GM23338 (cell line): ENCODE measurements at regions not wholly inside any gene's neighbourhood (a gene's known extent, or its start where the extent isn't known, plus 50 kb on each side); places are given as distances from the start of the nearest gene placed in this dataset.

ENCODE experiments used
- ATAC-seq: fragments of 200-7000 bp; cut with Tn5 transposase; 3 replicates; pipeline ENCODE4 v1.9.1; 2020
- DNase-seq: peaks from one replicate; pipeline ENCODE4 v3.0.0-alpha.2; 2015; ENCODE audit warnings: low spot score
- H2AFZ ChIP-seq: fragments of 200-600 bp; sonication (generic); 2 replicates; pipeline ENCODE4 v1.8.0; 2016; ENCODE audit warnings: antibody characterized with exemption, mild to moderate bottlenecking, moderate library complexity
- H3F3A ChIP-seq: fragments of 200-600 bp; sonication (generic); replicated peaks from 2 replicates; pipeline ENCODE4 v1.8.0; 2017; ENCODE audit warnings: antibody characterized with exemption, mixed run types, low read depth
- H3K27ac ChIP-seq: fragments of 200-600 bp; sonication (generic); 2 replicates; pipeline ENCODE4 v1.6.1; 2016; ENCODE audit warnings: low read depth
- H3K27me3 ChIP-seq: fragments of 200-600 bp; sonication (generic); 2 replicates; pipeline ENCODE4 v1.8.0; 2016; ENCODE audit warnings: mild to moderate bottlenecking, mixed run types, moderate library complexity; ENCODE audit not compliant: insufficient read depth
- H3K36me3 ChIP-seq: fragments of 200-600 bp; sonication (generic); 2 replicates; pipeline ENCODE4 v1.8.0; 2016; ENCODE audit warnings: mild to moderate bottlenecking; ENCODE audit not compliant: insufficient read depth
- H3K4me1 ChIP-seq: fragments of 200-600 bp; sonication (generic); 2 replicates; pipeline ENCODE4 v1.8.0; 2016; ENCODE audit warnings: mild to moderate bottlenecking, moderate library complexity; ENCODE audit not compliant: insufficient read depth
- H3K4me2 ChIP-seq: fragments of 200-600 bp; sonication (generic); 2 replicates; pipeline ENCODE4 v1.7.1; 2017; ENCODE audit warnings: mixed run types
- H3K4me3 ChIP-seq: fragments of 200-600 bp; sonication (generic); 2 replicates; pipeline ENCODE4 v1.6.1; 2016; ENCODE audit warnings: mixed run types
- H3K79me2 ChIP-seq: fragments of 200-600 bp; sonication (generic); replicated peaks from 2 replicates; pipeline ENCODE4 v1.8.0; 2017; ENCODE audit warnings: mild to moderate bottlenecking; ENCODE audit not compliant: insufficient read depth
- H3K9me2 ChIP-seq: fragments of 200-600 bp; sonication (generic); 2 replicates; pipeline ENCODE4 v1.8.0; 2017; ENCODE audit not compliant: insufficient read depth
- H4K20me1 ChIP-seq: fragments of 200-600 bp; sonication (generic); replicated peaks from 2 replicates; pipeline ENCODE4 v1.8.0; 2017; ENCODE audit warnings: mild to moderate bottlenecking; ENCODE audit not compliant: insufficient read depth
- H3K27ac Mint-ChIP-seq: 2 replicates; pipeline ENCODE4 v1.8.0; 2020; ENCODE audit warnings: inconsistent platforms, mild to moderate bottlenecking, moderate library complexity, mixed read lengths
- H3K27me3 Mint-ChIP-seq: 3 replicates; pipeline ENCODE4 v1.8.0; 2022; ENCODE audit warnings: low read depth, mild to moderate bottlenecking, moderate library complexity, mixed read lengths, inconsistent platforms; ENCODE audit not compliant: insufficient read depth, poor library complexity
- H3K36me3 Mint-ChIP-seq: 3 replicates; pipeline ENCODE4 v1.8.0; 2021; ENCODE audit warnings: low read depth, mild to moderate bottlenecking, inconsistent platforms, moderate library complexity, mixed read lengths
- H3K4me1 Mint-ChIP-seq: 3 replicates; pipeline ENCODE4 v1.8.0; 2020; ENCODE audit warnings: mild to moderate bottlenecking, inconsistent platforms, mixed read lengths
- H3K4me3 Mint-ChIP-seq: 3 replicates; pipeline ENCODE4 v1.8.0; 2021; ENCODE audit warnings: moderate library complexity, mild to moderate bottlenecking, inconsistent platforms, mixed read lengths
- H3K9me3 Mint-ChIP-seq: 3 replicates; pipeline ENCODE4 v1.8.0; 2020; ENCODE audit warnings: moderate library complexity, mild to moderate bottlenecking, inconsistent platforms, mixed read lengths
- CREB1 ChIP-seq: fragments of 250-450 bp; sonication (Bioruptor Pico); IDR thresholded peaks from 2 replicates; pipeline ENCODE4 v1.5.0; 2020; ENCODE audit warnings: low read depth, mild to moderate bottlenecking, moderate library complexity
- EZH2 ChIP-seq: fragments of 200-600 bp; sonication (generic); IDR thresholded peaks from one replicate; pipeline ENCODE4 v1.8.0; 2017; ENCODE audit warnings: antibody characterized with exemption, mild to moderate bottlenecking, low read depth; ENCODE audit not compliant: unreplicated experiment
- EZH2phosphoT487 ChIP-seq: fragments of 200-600 bp; sonication (generic); IDR thresholded peaks from one replicate; pipeline ENCODE4 v1.8.1; 2018; ENCODE audit warnings: antibody characterized with exemption; ENCODE audit not compliant: unreplicated experiment
- JUNB ChIP-seq: IDR thresholded peaks from one replicate; pipeline ENCODE4 v1.6.1; 2016; ENCODE audit warnings: antibody characterized with exemption; ENCODE audit not compliant: unreplicated experiment
- NANOG ChIP-seq: IDR thresholded peaks from 2 replicates; pipeline ENCODE4 v1.6.1; 2016; ENCODE audit warnings: antibody characterized with exemption, borderline replicate concordance
- POLR2AphosphoS5 ChIP-seq: IDR thresholded peaks from 2 replicates; pipeline ENCODE4 v1.6.1; 2016; ENCODE audit warnings: antibody characterized with exemption, low read depth
- STAT1 ChIP-seq: IDR thresholded peaks from one replicate; pipeline ENCODE4 v1.6.1; 2016; ENCODE audit warnings: antibody characterized with exemption; ENCODE audit not compliant: unreplicated experiment
- ZNF114 ChIP-seq: fragments of 250-450 bp; sonication (Bioruptor Pico); IDR thresholded peaks from 2 replicates; pipeline ENCODE4 v1.5.0; 2020; ENCODE audit warnings: mild to moderate bottlenecking, moderate library complexity
- ZNF331 ChIP-seq: fragments of 250-450 bp; sonication (Bioruptor Pico); IDR thresholded peaks from 2 replicates; pipeline ENCODE4 v1.5.0; 2020; ENCODE audit warnings: low read depth, mild to moderate bottlenecking, moderate library complexity
- TF ChIP-seq, protein P1 (sequence below): IDR thresholded peaks from 2 replicates; pipeline ENCODE4 v1.6.1; 2016; ENCODE audit warnings: antibody characterized with exemption
- TF ChIP-seq, protein P2 (sequence below), 2 experiments: fragments of 200-600 bp in 1 of 2; sonication (generic) in 1 of 2; conservative IDR thresholded peaks; 2 replicates each; pipeline versions ENCODE4 v1.5.1 to v1.6.1; 2016 to 2017; ENCODE audit warnings: antibody characterized with exemption in 2 of 2, low read depth in 2 of 2, mild to moderate bottlenecking in 2 of 2, moderate library complexity in 1 of 2
- TF ChIP-seq, protein P3 (sequence below): fragments of 250-450 bp; sonication (Bioruptor Pico); IDR thresholded peaks from 2 replicates; pipeline ENCODE4 v1.5.0; 2020; ENCODE audit warnings: mild to moderate bottlenecking, moderate library complexity
- TF ChIP-seq, protein P4 (sequence below): IDR thresholded peaks from one replicate; pipeline ENCODE4 v1.6.1; 2018; ENCODE audit warnings: antibody characterized with exemption; ENCODE audit not compliant: unreplicated experiment

DNA sequence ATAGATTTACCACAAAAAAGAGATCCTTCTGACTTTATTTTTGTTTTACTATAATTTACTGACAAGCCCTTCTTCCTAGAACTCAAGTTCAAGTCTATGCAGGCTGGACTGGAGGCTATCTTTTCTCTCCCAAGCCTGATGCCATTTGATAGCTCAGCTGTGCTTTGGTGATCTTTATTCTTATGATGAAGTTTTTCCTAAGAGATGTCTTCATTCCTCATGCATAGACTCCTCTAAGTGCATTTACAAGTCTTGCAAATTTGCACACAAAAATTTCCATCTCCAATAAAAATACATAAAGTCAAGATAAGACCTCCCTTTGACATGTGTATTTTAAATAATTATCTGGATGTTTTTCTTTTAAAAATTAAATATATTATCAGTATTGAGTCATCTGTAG is 167.4 kb upstream of the ETAA1 start:
- Histone ChIP-seq H3K4me1 (no peaks in the 10 kb centered on the region), H4K20me1 (no peaks in the 10 kb centered on the region), H3K4me3 (no peak overlapping the region), H3F3A (no peaks in the 10 kb centered on the region), H3K36me3 (no peaks in the 10 kb centered on the region), H3K27ac (no peak overlapping the region), H3K79me2 (no peaks in the 10 kb centered on the region), H3K9me2 (0 out of 2 replicates have a peak, but pooled peaks cover 3% of the 10 kb centered on the region), H3K4me2 (no peak overlapping the region), H3K27me3 (no peaks in the 10 kb centered on the region), H2AFZ (no peak overlapping the region)
- peaks cover 5% of the 10 kb centered on the region; the same call in 1 of the 3 replicates for H3K9me3 Mint-ChIP-seq
- no peak overlapping the region for H3K4me3 Mint-ChIP-seq
- ATAC-seq (no peak), DNase-seq (no peak)
- no peak overlapping the region for H3K27ac Mint-ChIP-seq
- H3K36me3 Mint-ChIP-seq, result no peaks in the 10 kb centered on the region
- H3K27me3 Mint-ChIP-seq, result no peaks in the 10 kb centered on the region
- TF ChIP-seq, protein P1, sequence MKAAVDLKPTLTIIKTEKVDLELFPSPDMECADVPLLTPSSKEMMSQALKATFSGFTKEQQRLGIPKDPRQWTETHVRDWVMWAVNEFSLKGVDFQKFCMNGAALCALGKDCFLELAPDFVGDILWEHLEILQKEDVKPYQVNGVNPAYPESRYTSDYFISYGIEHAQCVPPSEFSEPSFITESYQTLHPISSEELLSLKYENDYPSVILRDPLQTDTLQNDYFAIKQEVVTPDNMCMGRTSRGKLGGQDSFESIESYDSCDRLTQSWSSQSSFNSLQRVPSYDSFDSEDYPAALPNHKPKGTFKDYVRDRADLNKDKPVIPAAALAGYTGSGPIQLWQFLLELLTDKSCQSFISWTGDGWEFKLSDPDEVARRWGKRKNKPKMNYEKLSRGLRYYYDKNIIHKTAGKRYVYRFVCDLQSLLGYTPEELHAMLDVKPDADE, result no peak
- TF ChIP-seq ZNF114 (no peak), POLR2AphosphoS5 (no peak), STAT1 (no peak), NANOG (no peak), EZH2phosphoT487 (no peak), ZNF331 (CRISPR knock-in tag) (no peak), JUNB (no peak), EZH2 (no peak), CREB1 (no peak)
- TF ChIP-seq, protein P2, sequence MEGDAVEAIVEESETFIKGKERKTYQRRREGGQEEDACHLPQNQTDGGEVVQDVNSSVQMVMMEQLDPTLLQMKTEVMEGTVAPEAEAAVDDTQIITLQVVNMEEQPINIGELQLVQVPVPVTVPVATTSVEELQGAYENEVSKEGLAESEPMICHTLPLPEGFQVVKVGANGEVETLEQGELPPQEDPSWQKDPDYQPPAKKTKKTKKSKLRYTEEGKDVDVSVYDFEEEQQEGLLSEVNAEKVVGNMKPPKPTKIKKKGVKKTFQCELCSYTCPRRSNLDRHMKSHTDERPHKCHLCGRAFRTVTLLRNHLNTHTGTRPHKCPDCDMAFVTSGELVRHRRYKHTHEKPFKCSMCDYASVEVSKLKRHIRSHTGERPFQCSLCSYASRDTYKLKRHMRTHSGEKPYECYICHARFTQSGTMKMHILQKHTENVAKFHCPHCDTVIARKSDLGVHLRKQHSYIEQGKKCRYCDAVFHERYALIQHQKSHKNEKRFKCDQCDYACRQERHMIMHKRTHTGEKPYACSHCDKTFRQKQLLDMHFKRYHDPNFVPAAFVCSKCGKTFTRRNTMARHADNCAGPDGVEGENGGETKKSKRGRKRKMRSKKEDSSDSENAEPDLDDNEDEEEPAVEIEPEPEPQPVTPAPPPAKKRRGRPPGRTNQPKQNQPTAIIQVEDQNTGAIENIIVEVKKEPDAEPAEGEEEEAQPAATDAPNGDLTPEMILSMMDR (conservative IDR thresholded peaks at IDR 0.05; ENCODE audit: low read depth in 2 of 2), result no peak
- TF ChIP-seq, protein P3, sequence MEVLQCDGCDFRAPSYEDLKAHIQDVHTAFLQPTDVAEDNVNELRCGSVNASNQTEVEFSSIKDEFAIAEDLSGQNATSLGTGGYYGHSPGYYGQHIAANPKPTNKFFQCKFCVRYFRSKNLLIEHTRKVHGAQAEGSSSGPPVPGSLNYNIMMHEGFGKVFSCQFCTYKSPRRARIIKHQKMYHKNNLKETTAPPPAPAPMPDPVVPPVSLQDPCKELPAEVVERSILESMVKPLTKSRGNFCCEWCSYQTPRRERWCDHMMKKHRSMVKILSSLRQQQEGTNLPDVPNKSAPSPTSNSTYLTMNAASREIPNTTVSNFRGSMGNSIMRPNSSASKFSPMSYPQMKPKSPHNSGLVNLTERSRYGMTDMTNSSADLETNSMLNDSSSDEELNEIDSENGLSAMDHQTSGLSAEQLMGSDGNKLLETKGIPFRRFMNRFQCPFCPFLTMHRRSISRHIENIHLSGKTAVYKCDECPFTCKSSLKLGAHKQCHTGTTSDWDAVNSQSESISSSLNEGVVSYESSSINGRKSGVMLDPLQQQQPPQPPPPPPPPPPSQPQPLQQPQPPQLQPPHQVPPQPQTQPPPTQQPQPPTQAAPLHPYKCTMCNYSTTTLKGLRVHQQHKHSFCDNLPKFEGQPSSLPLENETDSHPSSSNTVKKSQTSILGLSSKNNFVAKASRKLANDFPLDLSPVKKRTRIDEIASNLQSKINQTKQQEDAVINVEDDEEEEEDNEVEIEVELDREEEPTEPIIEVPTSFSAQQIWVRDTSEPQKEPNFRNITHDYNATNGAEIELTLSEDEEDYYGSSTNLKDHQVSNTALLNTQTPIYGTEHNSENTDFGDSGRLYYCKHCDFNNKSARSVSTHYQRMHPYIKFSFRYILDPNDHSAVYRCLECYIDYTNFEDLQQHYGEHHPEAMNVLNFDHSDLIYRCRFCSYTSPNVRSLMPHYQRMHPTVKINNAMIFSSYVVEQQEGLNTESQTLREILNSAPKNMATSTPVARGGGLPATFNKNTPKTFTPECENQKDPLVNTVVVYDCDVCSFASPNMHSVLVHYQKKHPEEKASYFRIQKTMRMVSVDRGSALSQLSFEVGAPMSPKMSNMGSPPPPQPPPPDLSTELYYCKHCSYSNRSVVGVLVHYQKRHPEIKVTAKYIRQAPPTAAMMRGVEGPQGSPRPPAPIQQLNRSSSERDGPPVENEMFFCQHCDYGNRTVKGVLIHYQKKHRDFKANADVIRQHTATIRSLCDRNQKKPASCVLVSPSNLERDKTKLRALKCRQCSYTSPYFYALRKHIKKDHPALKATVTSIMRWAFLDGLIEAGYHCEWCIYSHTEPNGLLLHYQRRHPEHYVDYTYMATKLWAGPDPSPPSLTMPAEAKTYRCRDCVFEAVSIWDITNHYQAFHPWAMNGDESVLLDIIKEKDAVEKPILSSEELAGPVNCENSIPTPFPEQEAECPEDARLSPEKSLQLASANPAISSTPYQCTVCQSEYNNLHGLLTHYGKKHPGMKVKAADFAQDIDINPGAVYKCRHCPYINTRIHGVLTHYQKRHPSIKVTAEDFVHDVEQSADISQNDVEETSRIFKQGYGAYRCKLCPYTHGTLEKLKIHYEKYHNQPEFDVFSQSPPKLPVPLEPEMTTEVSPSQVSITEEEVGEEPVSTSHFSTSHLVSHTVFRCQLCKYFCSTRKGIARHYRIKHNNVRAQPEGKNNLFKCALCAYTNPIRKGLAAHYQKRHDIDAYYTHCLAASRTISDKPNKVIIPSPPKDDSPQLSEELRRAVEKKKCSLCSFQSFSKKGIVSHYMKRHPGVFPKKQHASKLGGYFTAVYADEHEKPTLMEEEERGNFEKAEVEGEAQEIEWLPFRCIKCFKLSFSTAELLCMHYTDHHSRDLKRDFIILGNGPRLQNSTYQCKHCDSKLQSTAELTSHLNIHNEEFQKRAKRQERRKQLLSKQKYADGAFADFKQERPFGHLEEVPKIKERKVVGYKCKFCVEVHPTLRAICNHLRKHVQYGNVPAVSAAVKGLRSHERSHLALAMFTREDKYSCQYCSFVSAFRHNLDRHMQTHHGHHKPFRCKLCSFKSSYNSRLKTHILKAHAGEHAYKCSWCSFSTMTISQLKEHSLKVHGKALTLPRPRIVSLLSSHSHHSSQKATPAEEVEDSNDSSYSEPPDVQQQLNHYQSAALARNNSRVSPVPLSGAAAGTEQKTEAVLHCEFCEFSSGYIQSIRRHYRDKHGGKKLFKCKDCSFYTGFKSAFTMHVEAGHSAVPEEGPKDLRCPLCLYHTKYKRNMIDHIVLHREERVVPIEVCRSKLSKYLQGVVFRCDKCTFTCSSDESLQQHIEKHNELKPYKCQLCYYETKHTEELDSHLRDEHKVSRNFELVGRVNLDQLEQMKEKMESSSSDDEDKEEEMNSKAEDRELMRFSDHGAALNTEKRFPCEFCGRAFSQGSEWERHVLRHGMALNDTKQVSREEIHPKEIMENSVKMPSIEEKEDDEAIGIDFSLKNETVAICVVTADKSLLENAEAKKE, result no peak
- TF ChIP-seq, protein P4, sequence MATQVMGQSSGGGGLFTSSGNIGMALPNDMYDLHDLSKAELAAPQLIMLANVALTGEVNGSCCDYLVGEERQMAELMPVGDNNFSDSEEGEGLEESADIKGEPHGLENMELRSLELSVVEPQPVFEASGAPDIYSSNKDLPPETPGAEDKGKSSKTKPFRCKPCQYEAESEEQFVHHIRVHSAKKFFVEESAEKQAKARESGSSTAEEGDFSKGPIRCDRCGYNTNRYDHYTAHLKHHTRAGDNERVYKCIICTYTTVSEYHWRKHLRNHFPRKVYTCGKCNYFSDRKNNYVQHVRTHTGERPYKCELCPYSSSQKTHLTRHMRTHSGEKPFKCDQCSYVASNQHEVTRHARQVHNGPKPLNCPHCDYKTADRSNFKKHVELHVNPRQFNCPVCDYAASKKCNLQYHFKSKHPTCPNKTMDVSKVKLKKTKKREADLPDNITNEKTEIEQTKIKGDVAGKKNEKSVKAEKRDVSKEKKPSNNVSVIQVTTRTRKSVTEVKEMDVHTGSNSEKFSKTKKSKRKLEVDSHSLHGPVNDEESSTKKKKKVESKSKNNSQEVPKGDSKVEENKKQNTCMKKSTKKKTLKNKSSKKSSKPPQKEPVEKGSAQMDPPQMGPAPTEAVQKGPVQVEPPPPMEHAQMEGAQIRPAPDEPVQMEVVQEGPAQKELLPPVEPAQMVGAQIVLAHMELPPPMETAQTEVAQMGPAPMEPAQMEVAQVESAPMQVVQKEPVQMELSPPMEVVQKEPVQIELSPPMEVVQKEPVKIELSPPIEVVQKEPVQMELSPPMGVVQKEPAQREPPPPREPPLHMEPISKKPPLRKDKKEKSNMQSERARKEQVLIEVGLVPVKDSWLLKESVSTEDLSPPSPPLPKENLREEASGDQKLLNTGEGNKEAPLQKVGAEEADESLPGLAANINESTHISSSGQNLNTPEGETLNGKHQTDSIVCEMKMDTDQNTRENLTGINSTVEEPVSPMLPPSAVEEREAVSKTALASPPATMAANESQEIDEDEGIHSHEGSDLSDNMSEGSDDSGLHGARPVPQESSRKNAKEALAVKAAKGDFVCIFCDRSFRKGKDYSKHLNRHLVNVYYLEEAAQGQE, result no peak
- H3K4me1 Mint-ChIP-seq, result no peaks in the 10 kb centered on the region
